B cell (primary cell): ENCODE measurements at regions not wholly inside any gene's neighbourhood (a gene's known extent, or its start where the extent isn't known, plus 50 kb on each side); places are given as distances from the start of the nearest gene placed in this dataset.

Source experiments
- CTCF ChIP-seq: fragments of 200-600 bp; IDR thresholded peaks from one replicate; pipeline ENCODE4 v1.8.0; 2022; ENCODE audit warnings: antibody characterized with exemption, mild to moderate bottlenecking
- EZH2 ChIP-seq: IDR thresholded peaks from 2 replicates; pipeline ENCODE4 v1.6.1; 2012; ENCODE audit warnings: borderline replicate concordance, low read depth, mild to moderate bottlenecking, moderate library complexity, low read length; ENCODE audit not compliant: insufficient read depth, poor library complexity, severe bottlenecking

GRCh38 chr9:118318770-118319431 lies 614.7 kb downstream of the TLR4 start:
- TF ChIP-seq CTCF (no peak), EZH2 (no peak)
